Left kidney (tissue), 1 donor: ENCODE measurements at regions not wholly inside any gene's neighbourhood (a gene's known extent, or its start where the extent isn't known, plus 50 kb on each side); places are given as distances from the start of the nearest gene placed in this dataset.

Experiments used
- DNase-seq: peaks from one replicate; pipeline ENCODE4 v3.0.0-alpha.2; 2013

DNA sequence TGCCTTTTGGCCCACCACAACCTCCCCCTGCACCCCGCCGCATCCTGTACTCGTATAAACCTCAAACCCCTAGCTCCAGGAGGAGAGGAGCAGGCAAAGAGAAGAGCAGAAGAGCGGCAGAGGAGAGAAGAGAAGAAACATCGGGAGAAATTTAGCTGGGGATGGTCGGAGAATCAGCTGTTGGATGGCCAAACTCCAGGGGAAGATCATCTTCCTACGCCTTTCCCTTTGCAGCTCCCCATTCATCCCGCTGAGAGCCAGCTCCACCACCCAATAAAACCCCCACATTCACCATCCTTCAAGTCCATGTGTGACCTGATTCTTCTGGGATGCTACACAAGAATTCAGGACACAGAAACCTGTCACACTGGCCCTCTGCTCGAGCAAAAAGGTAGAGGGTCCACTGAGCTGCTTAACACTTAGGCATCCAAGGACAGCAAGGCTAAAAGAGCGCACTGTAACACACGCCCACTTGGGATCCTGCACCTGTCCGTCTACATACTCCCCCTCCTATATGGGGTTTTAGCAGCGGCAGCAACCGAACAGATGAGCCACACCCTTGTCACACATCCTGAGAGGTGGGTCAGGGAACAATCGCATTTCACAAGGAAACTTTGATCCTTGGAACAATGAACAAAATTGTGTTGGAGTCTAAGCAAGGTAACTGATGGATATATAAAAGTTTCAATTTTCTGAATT is 51.6 kb upstream of the MIR17HG start:
- DNase-seq = no peak

DNA sequence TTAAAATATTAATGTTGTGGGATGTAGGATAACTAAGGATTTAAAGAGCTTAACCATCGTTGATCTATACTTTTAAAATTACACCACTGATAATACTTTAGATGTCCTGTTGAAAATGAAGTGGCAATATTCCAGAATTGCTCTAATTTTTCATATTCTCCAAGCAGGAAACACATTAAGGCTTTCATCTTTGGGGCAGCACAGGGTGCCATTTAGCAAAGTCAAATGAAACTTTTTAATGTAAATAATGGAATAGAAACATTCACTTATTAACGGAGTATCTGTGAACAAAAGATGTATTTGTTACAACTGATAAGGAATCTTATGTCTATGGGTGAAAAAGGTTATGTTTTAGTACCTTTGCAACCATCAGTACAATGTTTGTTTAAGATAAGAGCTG is 50.0 kb upstream of the MIR17HG start:
- DNase-seq = no peak
